ENCODE measurements at regions not wholly inside any gene's neighbourhood (a gene's known extent, or its start where the extent isn't known, plus 50 kb on each side); places are given as distances from the start of the nearest gene placed in this dataset.

DNA sequence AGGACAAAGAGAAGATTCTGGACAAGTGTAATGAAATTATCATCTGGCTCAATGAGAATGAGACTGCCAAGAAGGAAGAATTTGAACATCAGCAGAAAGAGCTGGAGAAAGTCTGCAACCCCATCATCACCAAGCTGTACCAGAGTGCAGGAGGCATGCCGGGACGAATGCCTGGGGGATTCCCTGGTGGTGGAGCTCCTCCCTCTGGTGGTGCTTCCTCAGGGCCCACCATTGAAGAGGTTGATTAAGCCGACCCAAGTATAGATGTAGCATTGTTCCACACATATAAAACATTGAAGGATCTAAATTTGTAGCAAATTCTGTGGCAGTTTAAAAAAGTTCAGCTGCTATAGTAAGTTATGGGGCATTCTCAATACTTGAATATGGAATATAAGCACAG lies 174.3 kb upstream of the CCND2 start:
- ChIA-PET POLR2A (no interaction called here), CTCF (no interaction called here)
- TF ChIP-seq FOXM1 (IDR thresholded peaks at IDR 0.05; ENCODE audit: borderline replicate concordance) = no peak
- no peak for TF ChIP-seq L3MBTL2 (conservative IDR thresholded peaks at IDR 0.05)
- TF ChIP-seq BHLHE40 (IDR thresholded peaks at IDR 0.05; ENCODE audit: borderline replicate concordance) = no peak
- TF ChIP-seq HDGF (IDR thresholded peaks at IDR 0.05; ENCODE audit: borderline replicate concordance) = no peak
- no peak for TF ChIP-seq FOXK2 (IDR thresholded peaks at IDR 0.05)
- TF ChIP-seq FOXA1 (IDR thresholded peaks at IDR 0.05) = no peak
- no peak for TF ChIP-seq ELF4 (IDR thresholded peaks at IDR 0.05)
- no peak for TF ChIP-seq TARDBP (IDR thresholded peaks at IDR 0.05)
- no peak for TF ChIP-seq ZNF384 (IDR thresholded peaks at IDR 0.05)
- TF ChIP-seq SUZ12 (IDR thresholded peaks at IDR 0.05) = no peak
- no peak for TF ChIP-seq ARNT (IDR thresholded peaks at IDR 0.05)
- TF ChIP-seq LEF1 (IDR thresholded peaks at IDR 0.05; ENCODE audit: borderline replicate concordance) = no peak
- TF ChIP-seq NFRKB (IDR thresholded peaks at IDR 0.05) = no peak
- DNase-seq (ENCODE audit: extremely low spot score) = no peak

DNA sequence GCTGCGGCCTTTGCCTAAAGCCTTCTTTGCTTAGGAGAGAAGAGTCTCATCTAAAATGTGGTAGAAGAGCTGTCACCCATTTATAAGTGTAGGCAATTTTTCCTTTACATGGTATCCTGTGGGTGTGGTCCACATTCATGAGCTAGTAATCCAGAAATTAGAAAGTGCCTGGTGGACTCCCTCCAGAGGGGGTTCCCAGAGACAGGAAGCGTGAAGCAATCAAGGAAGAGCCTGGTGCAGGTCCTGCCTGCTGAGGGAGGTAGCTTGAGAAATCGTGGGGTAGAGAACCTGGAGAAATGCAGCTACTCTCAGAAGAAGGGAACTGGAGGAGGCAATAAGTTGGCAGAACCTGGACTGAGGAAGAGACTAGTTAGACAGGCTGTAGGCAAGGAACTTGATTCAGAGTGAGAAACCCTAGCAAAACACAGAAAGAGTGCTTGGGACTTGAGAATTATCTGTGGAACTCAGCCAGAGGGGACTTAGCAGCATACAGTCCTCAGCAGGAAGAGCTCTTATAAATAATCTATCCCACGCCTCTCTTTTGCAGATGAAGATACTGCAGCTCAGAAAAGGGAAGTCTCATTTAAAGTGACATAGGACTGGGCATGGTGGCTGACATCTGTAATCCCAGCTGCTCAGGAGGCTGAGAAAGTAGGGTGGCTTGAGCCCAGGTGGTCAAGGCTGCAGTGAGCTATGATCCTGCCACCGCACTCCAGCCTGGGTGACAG lies 182.4 kb upstream of the CCND2 start:
- POLR2A ChIA-PET = interaction anchor here (0.6 kb wide), 1 partner anchor 9 kb away, joined by 3 read pairs; no protein-coding TSS in a partner anchor
- CTCF ChIA-PET = interaction anchor here (0.8 kb wide), 1 partner anchor 186 kb away, joined by 4 read pairs; no protein-coding TSS in a partner anchor
- TF ChIP-seq FOXM1 (IDR thresholded peaks at IDR 0.05; ENCODE audit: borderline replicate concordance) (no peak), ELF4 (IDR thresholded peaks at IDR 0.05) (no peak)
- DNase-seq (ENCODE audit: extremely low spot score) = no peak

- no peak for TF ChIP-seq ARNT (IDR thresholded peaks at IDR 0.05)
- TF ChIP-seq LEF1 (IDR thresholded peaks at IDR 0.05; ENCODE audit: borderline replicate concordance) = no peak
- no peak for TF ChIP-seq BHLHE40 (IDR thresholded peaks at IDR 0.05; ENCODE audit: borderline replicate concordance)
- no peak for TF ChIP-seq FOXK2 (IDR thresholded peaks at IDR 0.05)
- TF ChIP-seq SUZ12 (IDR thresholded peaks at IDR 0.05) = no peak
- TF ChIP-seq HDGF (IDR thresholded peaks at IDR 0.05; ENCODE audit: borderline replicate concordance) = no peak
- TF ChIP-seq TARDBP (IDR thresholded peaks at IDR 0.05) = no peak
- TF ChIP-seq FOXA1 (IDR thresholded peaks at IDR 0.05) = no peak
- no peak for TF ChIP-seq ELF4 (IDR thresholded peaks at IDR 0.05)
- TF ChIP-seq CTBP1 (IDR thresholded peaks at IDR 0.05; ENCODE audit: borderline replicate concordance) = no peak
- TF ChIP-seq, protein P1, sequence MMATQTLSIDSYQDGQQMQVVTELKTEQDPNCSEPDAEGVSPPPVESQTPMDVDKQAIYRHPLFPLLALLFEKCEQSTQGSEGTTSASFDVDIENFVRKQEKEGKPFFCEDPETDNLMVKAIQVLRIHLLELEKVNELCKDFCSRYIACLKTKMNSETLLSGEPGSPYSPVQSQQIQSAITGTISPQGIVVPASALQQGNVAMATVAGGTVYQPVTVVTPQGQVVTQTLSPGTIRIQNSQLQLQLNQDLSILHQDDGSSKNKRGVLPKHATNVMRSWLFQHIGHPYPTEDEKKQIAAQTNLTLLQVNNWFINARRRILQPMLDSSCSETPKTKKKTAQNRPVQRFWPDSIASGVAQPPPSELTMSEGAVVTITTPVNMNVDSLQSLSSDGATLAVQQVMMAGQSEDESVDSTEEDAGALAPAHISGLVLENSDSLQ (IDR thresholded peaks at IDR 0.05) = no peak
- no peak for TF ChIP-seq ZNF384 (IDR thresholded peaks at IDR 0.05)
- TF ChIP-seq SP1 (IDR thresholded peaks at IDR 0.05) = no peak
- TF ChIP-seq L3MBTL2 (conservative IDR thresholded peaks at IDR 0.05) = no peak
- no peak for TF ChIP-seq NFRKB (IDR thresholded peaks at IDR 0.05)
- no peak for TF ChIP-seq FOXM1 (IDR thresholded peaks at IDR 0.05; ENCODE audit: borderline replicate concordance)
These were observed 183.6 kb upstream of the CCND2 start for GRCh38 chr12:4089956-4090355.

DNA sequence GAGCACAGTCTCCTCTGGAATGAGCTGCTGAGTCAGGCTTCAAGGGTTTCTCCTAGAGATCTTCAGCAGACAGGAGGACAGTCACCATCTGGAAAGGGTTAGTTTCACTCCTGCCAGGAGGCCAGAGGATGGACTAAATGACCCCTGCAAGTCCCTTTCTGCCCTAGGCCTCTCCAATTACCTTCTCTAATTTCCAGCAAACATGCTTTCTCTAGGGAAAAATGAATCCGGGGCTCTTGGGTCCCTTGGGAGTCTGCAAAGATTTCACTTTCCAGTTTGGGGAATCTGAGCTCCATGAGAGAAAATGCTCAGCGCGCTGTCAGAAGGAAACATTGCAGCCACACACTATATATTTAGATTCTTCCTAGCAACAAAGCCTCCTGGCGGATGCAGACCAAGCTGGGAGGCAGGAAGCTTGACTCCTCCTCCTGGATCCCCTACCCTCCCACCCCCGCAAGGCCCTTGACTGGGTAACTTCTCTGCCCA lies 184.4 kb upstream of the CCND2 start:
- no peak for TF ChIP-seq ARNT (IDR thresholded peaks at IDR 0.05)
- TF ChIP-seq HDGF (IDR thresholded peaks at IDR 0.05; ENCODE audit: borderline replicate concordance) = no peak
- DNase-seq (ENCODE audit: extremely low spot score) = no peak
- CTCF ChIA-PET = interaction anchor here (0.8 kb wide), 1 partner anchor 18 kb away, joined by 3 read pairs; no protein-coding TSS in a partner anchor
- POLR2A ChIA-PET = no interaction called here

More at GRCh38 chr12:4089956-4090355, 183.6 kb upstream of the CCND2 start:
- no peak for DNase-seq (ENCODE audit: extremely low spot score)
- POLR2A ChIA-PET = no interaction called here
- CTCF ChIA-PET = no interaction called here

- no peak for DNase-seq (ENCODE audit: extremely low spot score)
- CTCF ChIA-PET = no interaction called here
- POLR2A ChIA-PET = no interaction called here
- TF ChIP-seq FOXA1 (IDR thresholded peaks at IDR 0.05) (no peak), HDGF (IDR thresholded peaks at IDR 0.05; ENCODE audit: borderline replicate concordance) (no peak), FOXM1 (IDR thresholded peaks at IDR 0.05; ENCODE audit: borderline replicate concordance) (no peak), L3MBTL2 (conservative IDR thresholded peaks at IDR 0.05) (no peak), SP1 (IDR thresholded peaks at IDR 0.05) (no peak)
- TF ChIP-seq, protein P1 (IDR thresholded peaks at IDR 0.05) = no peak
These were observed 185.1 kb upstream of the CCND2 start for GRCh38 chr12:4088451-4088850.

DNA sequence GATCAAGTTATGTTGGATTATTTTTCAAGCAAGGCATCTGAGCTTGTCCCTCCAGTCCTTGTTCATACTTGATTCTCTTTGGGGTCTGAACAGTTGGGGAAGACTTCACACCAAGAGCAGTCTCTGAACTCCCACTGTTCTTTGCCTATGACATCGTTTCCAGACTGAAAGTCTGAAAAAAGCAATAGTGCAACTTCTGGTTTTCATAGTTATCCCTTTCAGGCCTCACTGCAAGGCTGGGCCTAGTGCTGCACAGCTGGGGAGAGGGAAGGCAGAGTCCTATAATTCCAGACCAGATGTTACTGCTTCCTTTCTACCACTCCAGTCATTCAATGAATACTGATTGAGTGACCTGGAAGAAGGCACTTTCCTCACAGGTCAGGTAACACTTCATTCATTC lies 187.1 kb upstream of the CCND2 start:
- CTCF ChIA-PET = no interaction called here
- TF ChIP-seq HDGF (IDR thresholded peaks at IDR 0.05; ENCODE audit: borderline replicate concordance) (no peak), ZNF384 (IDR thresholded peaks at IDR 0.05) (no peak), FOXM1 (IDR thresholded peaks at IDR 0.05; ENCODE audit: borderline replicate concordance) (no peak), SUZ12 (IDR thresholded peaks at IDR 0.05) (no peak), TARDBP (IDR thresholded peaks at IDR 0.05) (no peak), NFRKB (IDR thresholded peaks at IDR 0.05) (no peak), LEF1 (IDR thresholded peaks at IDR 0.05; ENCODE audit: borderline replicate concordance) (no peak), CTBP1 (IDR thresholded peaks at IDR 0.05; ENCODE audit: borderline replicate concordance) (no peak), ELF4 (IDR thresholded peaks at IDR 0.05) (no peak)
- TF ChIP-seq, protein P1 (IDR thresholded peaks at IDR 0.05) = no peak
- no peak for DNase-seq (ENCODE audit: extremely low spot score)
- POLR2A ChIA-PET = no interaction called here

Measured in HEK293T (cell line).